GM23338 (cell line): ENCODE measurements at regions not wholly inside any gene's neighbourhood (a gene's known extent, or its start where the extent isn't known, plus 50 kb on each side); places are given as distances from the start of the nearest gene placed in this dataset.

Source experiments
- ATAC-seq: fragments of 200-7000 bp; cut with Tn5 transposase; 3 replicates; pipeline ENCODE4 v1.9.1; 2020
- DNase-seq: peaks from one replicate; pipeline ENCODE4 v3.0.0-alpha.2; 2015; ENCODE audit warnings: low spot score
- H2AFZ ChIP-seq: fragments of 200-600 bp; sonication (generic); 2 replicates; pipeline ENCODE4 v1.8.0; 2016; ENCODE audit warnings: antibody characterized with exemption, mild to moderate bottlenecking, moderate library complexity
- H3F3A ChIP-seq: fragments of 200-600 bp; sonication (generic); replicated peaks from 2 replicates; pipeline ENCODE4 v1.8.0; 2017; ENCODE audit warnings: antibody characterized with exemption, mixed run types, low read depth
- H3K27ac ChIP-seq: fragments of 200-600 bp; sonication (generic); 2 replicates; pipeline ENCODE4 v1.6.1; 2016; ENCODE audit warnings: low read depth
- H3K27me3 ChIP-seq: fragments of 200-600 bp; sonication (generic); 2 replicates; pipeline ENCODE4 v1.8.0; 2016; ENCODE audit warnings: mild to moderate bottlenecking, mixed run types, moderate library complexity; ENCODE audit not compliant: insufficient read depth
- H3K36me3 ChIP-seq: fragments of 200-600 bp; sonication (generic); 2 replicates; pipeline ENCODE4 v1.8.0; 2016; ENCODE audit warnings: mild to moderate bottlenecking; ENCODE audit not compliant: insufficient read depth
- H3K4me1 ChIP-seq: fragments of 200-600 bp; sonication (generic); 2 replicates; pipeline ENCODE4 v1.8.0; 2016; ENCODE audit warnings: mild to moderate bottlenecking, moderate library complexity; ENCODE audit not compliant: insufficient read depth
- H3K4me2 ChIP-seq: fragments of 200-600 bp; sonication (generic); 2 replicates; pipeline ENCODE4 v1.7.1; 2017; ENCODE audit warnings: mixed run types
- H3K4me3 ChIP-seq: fragments of 200-600 bp; sonication (generic); 2 replicates; pipeline ENCODE4 v1.6.1; 2016; ENCODE audit warnings: mixed run types
- H3K79me2 ChIP-seq: fragments of 200-600 bp; sonication (generic); replicated peaks from 2 replicates; pipeline ENCODE4 v1.8.0; 2017; ENCODE audit warnings: mild to moderate bottlenecking; ENCODE audit not compliant: insufficient read depth
- H3K9me2 ChIP-seq: fragments of 200-600 bp; sonication (generic); 2 replicates; pipeline ENCODE4 v1.8.0; 2017; ENCODE audit not compliant: insufficient read depth
- H4K20me1 ChIP-seq: fragments of 200-600 bp; sonication (generic); replicated peaks from 2 replicates; pipeline ENCODE4 v1.8.0; 2017; ENCODE audit warnings: mild to moderate bottlenecking; ENCODE audit not compliant: insufficient read depth
- H3K27ac Mint-ChIP-seq: 2 replicates; pipeline ENCODE4 v1.8.0; 2020; ENCODE audit warnings: inconsistent platforms, mild to moderate bottlenecking, moderate library complexity, mixed read lengths
- H3K27me3 Mint-ChIP-seq: 3 replicates; pipeline ENCODE4 v1.8.0; 2022; ENCODE audit warnings: low read depth, mild to moderate bottlenecking, moderate library complexity, mixed read lengths, inconsistent platforms; ENCODE audit not compliant: insufficient read depth, poor library complexity
- H3K36me3 Mint-ChIP-seq: 3 replicates; pipeline ENCODE4 v1.8.0; 2021; ENCODE audit warnings: low read depth, mild to moderate bottlenecking, inconsistent platforms, moderate library complexity, mixed read lengths
- H3K4me1 Mint-ChIP-seq: 3 replicates; pipeline ENCODE4 v1.8.0; 2020; ENCODE audit warnings: mild to moderate bottlenecking, inconsistent platforms, mixed read lengths
- H3K4me3 Mint-ChIP-seq: 3 replicates; pipeline ENCODE4 v1.8.0; 2021; ENCODE audit warnings: moderate library complexity, mild to moderate bottlenecking, inconsistent platforms, mixed read lengths
- H3K9me3 Mint-ChIP-seq: 3 replicates; pipeline ENCODE4 v1.8.0; 2020; ENCODE audit warnings: moderate library complexity, mild to moderate bottlenecking, inconsistent platforms, mixed read lengths
- CREB1 ChIP-seq: fragments of 250-450 bp; sonication (Bioruptor Pico); IDR thresholded peaks from 2 replicates; pipeline ENCODE4 v1.5.0; 2020; ENCODE audit warnings: low read depth, mild to moderate bottlenecking, moderate library complexity
- ETS1 ChIP-seq: IDR thresholded peaks from 2 replicates; pipeline ENCODE4 v1.6.1; 2016; ENCODE audit warnings: antibody characterized with exemption
- EZH2 ChIP-seq: fragments of 200-600 bp; sonication (generic); IDR thresholded peaks from one replicate; pipeline ENCODE4 v1.8.0; 2017; ENCODE audit warnings: antibody characterized with exemption, mild to moderate bottlenecking, low read depth; ENCODE audit not compliant: unreplicated experiment
- EZH2phosphoT487 ChIP-seq: fragments of 200-600 bp; sonication (generic); IDR thresholded peaks from one replicate; pipeline ENCODE4 v1.8.1; 2018; ENCODE audit warnings: antibody characterized with exemption; ENCODE audit not compliant: unreplicated experiment
- NANOG ChIP-seq: IDR thresholded peaks from 2 replicates; pipeline ENCODE4 v1.6.1; 2016; ENCODE audit warnings: antibody characterized with exemption, borderline replicate concordance
- POLR2AphosphoS5 ChIP-seq: IDR thresholded peaks from 2 replicates; pipeline ENCODE4 v1.6.1; 2016; ENCODE audit warnings: antibody characterized with exemption, low read depth
- STAT1 ChIP-seq: IDR thresholded peaks from one replicate; pipeline ENCODE4 v1.6.1; 2016; ENCODE audit warnings: antibody characterized with exemption; ENCODE audit not compliant: unreplicated experiment
- ZNF114 ChIP-seq: fragments of 250-450 bp; sonication (Bioruptor Pico); IDR thresholded peaks from 2 replicates; pipeline ENCODE4 v1.5.0; 2020; ENCODE audit warnings: mild to moderate bottlenecking, moderate library complexity
- ZNF331 ChIP-seq: fragments of 250-450 bp; sonication (Bioruptor Pico); IDR thresholded peaks from 2 replicates; pipeline ENCODE4 v1.5.0; 2020; ENCODE audit warnings: low read depth, mild to moderate bottlenecking, moderate library complexity
- ZNF462 ChIP-seq: fragments of 250-450 bp; sonication (Bioruptor Pico); IDR thresholded peaks from 2 replicates; pipeline ENCODE4 v1.5.0; 2020; ENCODE audit warnings: mild to moderate bottlenecking, moderate library complexity
- TF ChIP-seq, protein P1 (sequence below), 2 experiments: fragments of 200-600 bp in 1 of 2; sonication (generic) in 1 of 2; conservative IDR thresholded peaks; 2 replicates each; pipeline versions ENCODE4 v1.5.1 to v1.6.1; 2016 to 2017; ENCODE audit warnings: antibody characterized with exemption in 2 of 2, low read depth in 2 of 2, mild to moderate bottlenecking in 2 of 2, moderate library complexity in 1 of 2
- TF ChIP-seq, protein P2 (sequence below): IDR thresholded peaks from one replicate; pipeline ENCODE4 v1.6.1; 2018; ENCODE audit warnings: antibody characterized with exemption; ENCODE audit not compliant: unreplicated experiment

DNA sequence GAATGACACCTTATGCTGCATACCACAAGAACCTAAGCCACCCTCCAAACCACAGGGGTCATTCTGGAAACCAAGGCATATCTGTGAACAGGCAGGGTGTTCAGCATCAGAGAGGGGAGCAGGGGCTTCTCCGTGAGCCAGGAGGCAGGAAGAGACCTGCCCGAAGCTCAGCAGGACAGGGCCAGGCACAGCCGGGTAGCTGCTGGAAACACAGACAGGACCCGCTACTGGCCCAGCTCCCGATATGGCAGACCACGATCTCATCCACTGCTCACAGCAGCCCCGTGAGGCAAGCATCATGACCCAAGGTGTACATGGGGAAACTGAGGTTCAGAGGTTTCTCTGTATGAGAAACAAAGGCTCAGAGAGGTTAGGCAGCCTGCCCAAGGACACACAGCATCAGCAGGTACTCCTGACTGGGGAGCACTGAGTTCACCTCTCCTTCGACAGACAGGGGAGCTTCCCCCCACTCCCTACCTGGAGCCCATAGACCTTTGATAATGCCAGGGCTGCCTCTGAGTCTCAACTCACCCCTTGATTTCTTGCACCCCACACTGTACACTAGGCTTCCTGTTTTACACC is 317.7 kb downstream of the MATN1 start:
- H3F3A ChIP-seq, result no peaks in the 10 kb centered on the region
- TF ChIP-seq ZNF114 (CRISPR knock-in tag) (no peak), CREB1 (CRISPR knock-in tag) (no peak), POLR2AphosphoS5 (no peak), EZH2 (no peak), ZNF331 (CRISPR knock-in tag) (no peak), NANOG (no peak), EZH2phosphoT487 (no peak), ETS1 (no peak), STAT1 (no peak), ZNF462 (CRISPR knock-in tag) (no peak)
- TF ChIP-seq, protein P1, sequence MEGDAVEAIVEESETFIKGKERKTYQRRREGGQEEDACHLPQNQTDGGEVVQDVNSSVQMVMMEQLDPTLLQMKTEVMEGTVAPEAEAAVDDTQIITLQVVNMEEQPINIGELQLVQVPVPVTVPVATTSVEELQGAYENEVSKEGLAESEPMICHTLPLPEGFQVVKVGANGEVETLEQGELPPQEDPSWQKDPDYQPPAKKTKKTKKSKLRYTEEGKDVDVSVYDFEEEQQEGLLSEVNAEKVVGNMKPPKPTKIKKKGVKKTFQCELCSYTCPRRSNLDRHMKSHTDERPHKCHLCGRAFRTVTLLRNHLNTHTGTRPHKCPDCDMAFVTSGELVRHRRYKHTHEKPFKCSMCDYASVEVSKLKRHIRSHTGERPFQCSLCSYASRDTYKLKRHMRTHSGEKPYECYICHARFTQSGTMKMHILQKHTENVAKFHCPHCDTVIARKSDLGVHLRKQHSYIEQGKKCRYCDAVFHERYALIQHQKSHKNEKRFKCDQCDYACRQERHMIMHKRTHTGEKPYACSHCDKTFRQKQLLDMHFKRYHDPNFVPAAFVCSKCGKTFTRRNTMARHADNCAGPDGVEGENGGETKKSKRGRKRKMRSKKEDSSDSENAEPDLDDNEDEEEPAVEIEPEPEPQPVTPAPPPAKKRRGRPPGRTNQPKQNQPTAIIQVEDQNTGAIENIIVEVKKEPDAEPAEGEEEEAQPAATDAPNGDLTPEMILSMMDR (conservative IDR thresholded peaks at IDR 0.05; ENCODE audit: low read depth in 2 of 2), result no peak
- TF ChIP-seq, protein P2, sequence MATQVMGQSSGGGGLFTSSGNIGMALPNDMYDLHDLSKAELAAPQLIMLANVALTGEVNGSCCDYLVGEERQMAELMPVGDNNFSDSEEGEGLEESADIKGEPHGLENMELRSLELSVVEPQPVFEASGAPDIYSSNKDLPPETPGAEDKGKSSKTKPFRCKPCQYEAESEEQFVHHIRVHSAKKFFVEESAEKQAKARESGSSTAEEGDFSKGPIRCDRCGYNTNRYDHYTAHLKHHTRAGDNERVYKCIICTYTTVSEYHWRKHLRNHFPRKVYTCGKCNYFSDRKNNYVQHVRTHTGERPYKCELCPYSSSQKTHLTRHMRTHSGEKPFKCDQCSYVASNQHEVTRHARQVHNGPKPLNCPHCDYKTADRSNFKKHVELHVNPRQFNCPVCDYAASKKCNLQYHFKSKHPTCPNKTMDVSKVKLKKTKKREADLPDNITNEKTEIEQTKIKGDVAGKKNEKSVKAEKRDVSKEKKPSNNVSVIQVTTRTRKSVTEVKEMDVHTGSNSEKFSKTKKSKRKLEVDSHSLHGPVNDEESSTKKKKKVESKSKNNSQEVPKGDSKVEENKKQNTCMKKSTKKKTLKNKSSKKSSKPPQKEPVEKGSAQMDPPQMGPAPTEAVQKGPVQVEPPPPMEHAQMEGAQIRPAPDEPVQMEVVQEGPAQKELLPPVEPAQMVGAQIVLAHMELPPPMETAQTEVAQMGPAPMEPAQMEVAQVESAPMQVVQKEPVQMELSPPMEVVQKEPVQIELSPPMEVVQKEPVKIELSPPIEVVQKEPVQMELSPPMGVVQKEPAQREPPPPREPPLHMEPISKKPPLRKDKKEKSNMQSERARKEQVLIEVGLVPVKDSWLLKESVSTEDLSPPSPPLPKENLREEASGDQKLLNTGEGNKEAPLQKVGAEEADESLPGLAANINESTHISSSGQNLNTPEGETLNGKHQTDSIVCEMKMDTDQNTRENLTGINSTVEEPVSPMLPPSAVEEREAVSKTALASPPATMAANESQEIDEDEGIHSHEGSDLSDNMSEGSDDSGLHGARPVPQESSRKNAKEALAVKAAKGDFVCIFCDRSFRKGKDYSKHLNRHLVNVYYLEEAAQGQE, result no peak
- H3K4me2 ChIP-seq, result no peak overlapping the region
- H3K36me3 Mint-ChIP-seq, result no peaks in the 10 kb centered on the region
- H4K20me1 ChIP-seq, result no peaks in the 10 kb centered on the region
- H3K9me3 Mint-ChIP-seq, result no peaks in the 10 kb centered on the region; the same call in 2 of the 3 replicates
- H3K4me3 ChIP-seq, result no peak overlapping the region
- no peaks in the 10 kb centered on the region for H3K9me2 ChIP-seq
- no peak overlapping the region for H2AFZ ChIP-seq
- no peaks in the 10 kb centered on the region for H3K27me3 ChIP-seq
- no peak for DNase-seq
- H3K4me3 Mint-ChIP-seq, result no peak overlapping the region
- no peak overlapping the region for H3K27ac Mint-ChIP-seq
- no peaks in the 10 kb centered on the region for H3K4me1 ChIP-seq
- H3K27ac ChIP-seq, result no peak overlapping the region
- H3K4me1 Mint-ChIP-seq, result peaks cover 10% of the 10 kb centered on the region
- peaks cover 7% of the 10 kb centered on the region for H3K27me3 Mint-ChIP-seq
- H3K79me2 ChIP-seq, result no peaks in the 10 kb centered on the region
- no peak for ATAC-seq
- no peaks in the 10 kb centered on the region for H3K36me3 ChIP-seq
